HG02852 (cell line): ENCODE measurements at regions not wholly inside any gene's neighbourhood (a gene's known extent, or its start where the extent isn't known, plus 50 kb on each side); places are given as distances from the start of the nearest gene placed in this dataset.

ENCODE experiments used
- ATAC-seq: cut with Tn5 transposase; IDR thresholded peaks from one replicate; pipeline ENCODE4 v1.9.1; 2021; ENCODE audit warnings: mild to moderate bottlenecking, moderate library complexity; ENCODE audit not compliant: unreplicated experiment

- no peak for ATAC-seq
Measured at GRCh38 chr9:18020121-18020745, 441.4 kb downstream of the SH3GL2 start.

GRCh38 chr9:18022642-18023041 lies 443.8 kb downstream of the SH3GL2 start:
- no peak for ATAC-seq

- ATAC-seq = no peak
Measured at GRCh38 chr9:18023332-18023731, 444.5 kb downstream of the SH3GL2 start.

- no peak for ATAC-seq
Measured at GRCh38 chr9:18032636-18033035, 441.3 kb upstream of the ADAMTSL1 start.

GRCh38 chr9:18036422-18037187 lies 437.3 kb upstream of the ADAMTSL1 start:
- ATAC-seq = no peak

- no peak for ATAC-seq
Measured at GRCh38 chr9:18037981-18038380, 436.0 kb upstream of the ADAMTSL1 start.

- no peak for ATAC-seq
Measured at GRCh38 chr9:18040327-18040726, 433.6 kb upstream of the ADAMTSL1 start.

- ATAC-seq = no peak
Measured at GRCh38 chr9:18043978-18044377, 430.0 kb upstream of the ADAMTSL1 start.

GRCh38 chr9:18045326-18045725 lies 428.6 kb upstream of the ADAMTSL1 start:
- ATAC-seq = no peak

GRCh38 chr9:18046068-18046467 lies 427.9 kb upstream of the ADAMTSL1 start:
- ATAC-seq = no peak

- ATAC-seq = no peak
Measured at GRCh38 chr9:18051638-18052037, 422.3 kb upstream of the ADAMTSL1 start.

GRCh38 chr9:18052060-18052459 lies 421.9 kb upstream of the ADAMTSL1 start:
- ATAC-seq = no peak

GRCh38 chr9:18056269-18056992 lies 417.5 kb upstream of the ADAMTSL1 start:
- peak; percentile 5 for ATAC-seq

- ATAC-seq = peak; percentile 98
Measured at GRCh38 chr9:18056993-18057369, 417.0 kb upstream of the ADAMTSL1 start.

GRCh38 chr9:18058564-18059442 lies 415.1 kb upstream of the ADAMTSL1 start:
- no peak for ATAC-seq

- ATAC-seq = no peak
Measured at GRCh38 chr9:18059447-18059846, 414.5 kb upstream of the ADAMTSL1 start.

GRCh38 chr9:18060269-18060934 lies 413.6 kb upstream of the ADAMTSL1 start:
- ATAC-seq = no peak

GRCh38 chr9:18061332-18061731 lies 412.6 kb upstream of the ADAMTSL1 start:
- no peak for ATAC-seq

- no peak for ATAC-seq
Measured at GRCh38 chr9:18061856-18062255, 412.1 kb upstream of the ADAMTSL1 start.

GRCh38 chr9:18063856-18064390 lies 410.0 kb upstream of the ADAMTSL1 start:
- ATAC-seq = no peak
